NCI-H2107 treated with DMSO at 0.1 percent for 48 hours (cell line): ENCODE measurements at regions not wholly inside any gene's neighbourhood (a gene's known extent, or its start where the extent isn't known, plus 50 kb on each side); places are given as distances from the start of the nearest gene placed in this dataset.
"Not testable (repeated sequence)": the region's sequence is repeated elsewhere in the genome, so short reads cannot be mapped to it uniquely, and the experiment has no call there.

ENCODE experiments used
- DNase-seq: peaks from one replicate; lab custom pipeline; 2025; ENCODE audit not compliant: unreplicated experiment; lab: John Stamatoyannopoulos, UW

DNA sequence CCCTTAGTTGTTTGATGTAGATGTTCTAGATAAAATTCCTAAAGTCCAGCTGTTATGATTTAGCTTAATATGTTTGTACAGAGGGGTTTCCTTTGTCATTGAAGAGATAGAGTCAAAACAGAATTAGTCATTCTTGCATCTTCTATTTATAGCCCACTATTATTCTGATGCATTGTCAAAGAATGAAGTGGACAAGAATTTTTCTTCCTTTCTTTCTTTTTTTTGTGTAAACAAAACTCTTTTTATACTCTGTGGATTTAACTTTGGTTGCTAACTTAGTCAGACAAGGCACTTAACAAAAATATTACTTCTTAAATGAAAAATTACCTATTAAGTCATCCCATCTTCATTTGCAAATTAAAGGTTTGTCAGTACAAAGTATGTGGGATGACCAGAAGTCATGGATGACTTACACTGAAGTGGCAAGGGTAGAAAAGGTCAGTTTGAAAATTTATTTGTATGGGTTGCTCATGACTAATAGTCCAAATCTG, 215.6 kb upstream of the DDHD1 start:
- DNase-seq, result no peak

DNA sequence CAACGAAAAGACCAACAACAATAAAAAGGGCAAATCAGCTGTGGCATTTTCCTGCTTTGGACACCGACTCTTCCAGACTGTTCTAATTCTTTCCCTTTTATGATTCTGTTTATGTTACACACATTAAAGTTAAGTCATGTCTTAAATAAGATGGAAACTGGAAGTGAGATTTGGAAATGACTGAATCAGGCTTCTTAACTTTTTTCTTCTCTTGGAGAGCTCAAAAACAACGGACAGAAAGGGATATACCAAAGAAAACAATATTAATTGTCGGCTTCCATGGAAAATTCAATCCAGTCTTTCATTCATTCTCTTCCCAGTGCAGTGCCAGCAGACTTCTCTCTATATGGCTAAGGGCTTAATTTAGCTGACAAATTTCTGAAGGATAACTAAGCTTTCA, 214.9 kb upstream of the DDHD1 start:
- DNase-seq, result no peak

GRCh38 chr14:53367644-53368026, 214.5 kb upstream of the DDHD1 start:
- no peak for DNase-seq

DNA sequence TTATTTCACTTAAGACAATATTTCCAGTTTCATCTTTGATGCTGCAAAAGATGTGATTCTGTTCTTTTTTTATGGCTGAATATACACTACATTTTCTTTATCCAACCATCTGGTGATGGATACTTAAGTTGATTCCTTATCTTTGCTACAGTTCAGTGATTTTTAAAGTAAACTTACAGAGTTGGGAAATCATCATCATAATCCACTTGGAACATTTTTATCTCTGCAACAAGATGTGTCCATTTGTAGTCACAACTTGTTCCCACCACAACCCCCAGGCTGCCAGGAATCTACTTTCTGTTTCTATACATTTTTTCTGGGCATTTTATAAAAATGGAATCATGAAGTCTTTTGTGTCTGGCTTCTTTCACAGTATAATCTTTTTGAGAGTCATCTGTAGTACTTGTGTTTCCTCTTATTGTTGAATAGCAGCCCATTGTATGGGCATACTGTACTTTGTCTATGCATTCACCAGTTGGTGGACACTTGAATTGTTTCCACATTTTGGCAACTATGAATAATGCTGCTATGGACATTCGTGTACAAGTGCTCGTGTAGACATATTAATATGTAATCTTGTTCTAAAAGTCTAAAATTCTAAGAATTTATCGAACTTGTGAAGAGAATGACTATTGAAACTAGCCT, 212.5 kb upstream of the DDHD1 start:
- no peak for DNase-seq

DNA sequence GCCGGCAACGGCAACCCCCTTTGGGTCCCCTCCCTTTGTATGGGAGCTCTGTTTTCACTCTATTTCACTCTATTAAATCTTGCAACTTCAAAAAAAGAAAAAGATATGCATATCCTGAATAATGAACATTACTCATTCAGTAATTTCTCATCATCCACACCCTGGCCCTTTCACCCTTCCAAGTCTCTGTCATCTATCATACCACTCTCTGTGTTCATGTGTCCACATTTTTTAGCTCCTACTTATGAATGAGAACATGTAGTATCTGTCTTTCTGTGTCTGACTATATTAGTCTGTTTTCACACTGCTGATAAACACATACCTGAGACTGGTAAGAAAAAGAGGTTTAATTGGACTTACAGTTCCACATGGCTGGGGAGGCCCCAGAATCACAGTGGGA, 209.8 kb upstream of the DDHD1 start:
- DNase-seq, result not testable (repeated sequence)

DNA sequence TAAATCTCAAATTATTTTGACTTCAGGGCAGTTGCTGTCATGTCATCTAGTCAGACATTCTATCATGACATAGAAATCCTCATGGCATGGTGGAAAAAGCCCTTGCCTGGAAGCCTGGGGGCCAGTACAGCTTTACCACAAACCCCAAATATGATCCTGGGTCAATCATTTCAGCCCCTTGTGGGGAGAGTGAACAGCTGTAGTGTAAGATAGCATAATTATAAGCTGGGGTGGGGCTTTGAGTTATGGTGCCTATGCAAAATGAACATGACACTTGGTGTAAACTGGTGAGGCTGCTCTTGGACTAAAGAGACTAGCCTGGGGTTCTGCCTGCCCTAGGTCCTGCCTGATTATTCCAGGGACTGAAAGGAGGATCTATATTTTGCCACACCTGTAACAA, 207.7 kb upstream of the DDHD1 start:
- DNase-seq, result no peak

GRCh38 chr14:53358166-53358565, 205.0 kb upstream of the DDHD1 start:
- DNase-seq, result no peak

GRCh38 chr14:53356361-53357150, 203.4 kb upstream of the DDHD1 start:
- DNase-seq, result no peak

GRCh38 chr14:53355581-53356112, 202.5 kb upstream of the DDHD1 start:
- DNase-seq, result peak; percentile 91

- DNase-seq, result no peak
Observed at GRCh38 chr14:53354336-53354735, 201.2 kb upstream of the DDHD1 start.

DNA sequence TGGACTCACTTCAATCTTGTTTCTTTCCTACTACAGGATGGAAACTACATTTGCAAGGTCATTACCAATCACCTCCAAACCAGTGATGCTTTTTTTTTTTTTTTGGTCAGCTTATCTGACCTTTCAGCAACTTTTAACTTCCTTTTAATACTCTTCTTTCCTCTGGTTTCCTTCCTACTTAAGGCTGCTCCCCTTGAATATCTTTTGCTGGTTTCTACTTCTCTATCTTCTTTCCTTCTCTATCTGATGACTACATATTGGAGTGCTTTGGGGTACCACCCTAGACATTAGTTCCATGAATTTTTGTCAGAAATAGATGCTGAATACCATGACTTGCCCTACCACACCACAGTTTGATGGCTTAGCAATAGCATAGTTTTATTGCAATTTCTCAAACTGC, 197.7 kb upstream of the DDHD1 start:
- DNase-seq, result no peak

- DNase-seq, result no peak
Observed at GRCh38 chr14:53350429-53350828, 197.3 kb upstream of the DDHD1 start.

- DNase-seq, result no peak
Observed at GRCh38 chr14:53346988-53347387, 193.9 kb upstream of the DDHD1 start.

DNA sequence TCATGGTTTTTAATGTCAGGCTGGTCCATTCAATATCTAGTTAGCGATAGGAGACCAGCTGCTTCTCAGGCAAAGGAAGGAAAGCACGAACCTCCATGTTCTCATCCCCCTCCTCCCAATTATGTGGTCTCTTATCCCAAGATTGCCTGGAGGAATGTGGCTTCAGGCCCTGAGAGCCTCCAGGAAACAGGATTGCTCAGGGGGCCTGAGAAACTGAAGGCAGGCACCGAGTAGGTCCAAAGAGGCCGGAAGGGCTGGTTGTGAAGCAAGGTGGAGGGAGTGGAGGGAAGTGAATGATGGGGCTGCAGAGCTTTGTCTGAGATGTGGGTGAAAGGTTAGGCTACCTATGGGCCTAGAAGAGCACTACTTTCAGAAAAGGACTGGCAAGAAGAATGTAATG, 188.2 kb upstream of the DDHD1 start:
- no peak for DNase-seq

GRCh38 chr14:53338192-53338591, 185.1 kb upstream of the DDHD1 start:
- no peak for DNase-seq

- DNase-seq, result no peak
Observed at GRCh38 chr14:53336729-53337128, 183.6 kb upstream of the DDHD1 start.

DNA sequence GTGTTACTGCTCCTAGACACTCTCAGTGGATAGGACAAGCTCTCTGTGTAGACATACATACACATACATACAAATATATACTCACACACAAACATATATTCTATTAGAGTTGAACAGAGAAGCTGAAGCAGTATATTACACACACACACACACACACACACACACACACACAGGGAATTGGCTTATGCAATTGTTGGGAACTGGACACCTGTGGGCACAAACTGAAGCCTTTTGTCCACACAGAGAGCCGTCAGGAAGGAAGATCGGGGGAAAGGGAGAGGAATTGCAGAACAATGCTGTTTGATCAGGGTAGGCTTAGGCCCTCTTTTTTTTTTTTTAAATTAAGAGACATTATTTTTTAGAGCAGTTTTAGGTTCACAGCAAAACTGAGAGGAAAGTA, 180.7 kb upstream of the DDHD1 start:
- DNase-seq, result no peak

DNA sequence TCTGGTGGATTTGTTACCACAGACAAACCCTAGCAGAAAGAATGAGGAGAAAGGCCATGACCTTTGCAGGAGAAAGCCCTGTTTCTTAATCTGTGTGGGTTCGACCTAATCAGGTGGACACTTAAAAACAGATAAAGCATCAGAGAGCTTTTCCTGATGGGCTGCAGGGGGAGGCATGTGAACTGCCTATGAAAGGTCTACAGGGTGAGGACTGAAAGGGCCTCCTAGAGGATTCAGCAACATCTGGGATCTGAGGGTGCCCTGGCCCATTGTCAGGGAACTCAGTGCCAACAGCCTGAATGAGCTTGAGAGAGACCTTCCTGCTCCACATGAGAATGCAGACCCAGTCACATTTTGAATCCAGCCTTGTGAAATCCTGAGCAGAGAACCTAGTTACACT, 178.8 kb upstream of the DDHD1 start:
- no peak for DNase-seq

GRCh38 chr14:53331247-53331646, 178.1 kb upstream of the DDHD1 start:
- no peak for DNase-seq

DNA sequence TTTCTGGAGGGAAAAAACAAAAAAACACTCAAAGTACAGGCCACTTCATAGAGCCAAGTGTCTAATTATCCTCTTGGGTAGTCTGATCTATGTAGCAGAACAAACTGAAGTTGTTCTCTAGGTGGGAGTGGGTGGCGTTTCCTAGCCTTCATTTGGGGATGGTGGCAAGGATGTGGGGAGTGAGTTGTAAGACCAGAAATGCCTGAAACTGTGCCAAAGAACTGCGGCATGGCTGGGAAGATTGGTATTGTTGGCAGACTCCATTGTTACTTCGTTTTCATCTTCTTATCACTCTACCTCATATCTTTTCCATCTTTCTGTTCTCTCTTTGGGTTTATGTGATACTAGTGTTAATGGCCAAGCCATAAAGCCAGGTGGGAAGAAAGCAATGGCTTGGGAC, 177.3 kb upstream of the DDHD1 start:
- no peak for DNase-seq

DNA sequence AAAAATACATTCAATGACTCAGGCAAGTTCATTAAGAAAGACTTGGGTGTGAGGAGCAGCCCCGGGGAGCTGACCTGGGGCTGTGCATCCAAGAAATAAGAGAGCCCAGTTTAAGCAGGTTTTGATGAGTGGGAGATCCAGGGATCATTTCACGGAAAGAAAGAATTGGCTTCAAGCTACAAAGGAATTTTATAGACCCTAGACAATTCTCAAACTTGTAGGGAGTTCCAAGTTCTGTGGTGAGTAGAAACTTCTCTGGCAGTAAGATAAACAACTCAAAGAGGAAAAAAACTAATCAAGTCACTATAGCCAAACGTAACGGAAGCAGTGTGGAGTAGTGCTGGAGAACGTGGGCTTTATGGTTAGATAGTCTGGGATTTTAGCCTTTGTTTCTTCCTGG, 175.7 kb upstream of the DDHD1 start:
- no peak for DNase-seq

DNA sequence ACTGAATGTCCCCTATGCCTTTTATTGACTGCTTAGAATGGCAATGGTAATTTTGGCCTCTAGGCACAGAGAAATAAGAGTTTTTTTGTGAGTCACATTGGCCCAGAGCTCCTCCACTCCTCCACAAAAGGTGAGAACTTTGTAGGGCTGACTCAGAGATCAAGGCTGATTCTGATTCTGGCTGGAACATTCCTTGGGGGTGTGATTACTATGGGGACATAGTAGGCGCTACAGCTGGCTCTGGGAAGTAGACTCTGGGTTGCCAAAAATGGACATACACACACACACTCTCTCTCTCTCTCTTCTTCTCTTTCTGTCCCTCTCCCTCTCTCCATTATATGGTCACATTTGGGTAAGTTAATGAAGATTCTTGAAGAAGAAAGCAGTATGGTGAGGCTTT, 174.6 kb upstream of the DDHD1 start:
- DNase-seq, result no peak
